CD4-positive, alpha-beta memory T cell (primary cell): ENCODE measurements at regions not wholly inside any gene's neighbourhood (a gene's known extent, or its start where the extent isn't known, plus 50 kb on each side); places are given as distances from the start of the nearest gene placed in this dataset.

Source experiments
- CTCF ChIA-PET: fragments of 350-600 bp; sonication (Branson Sonifier 250); formaldehyde crosslinking; loops from one replicate; lab custom pipeline; 2021; ENCODE audit warnings: inconsistent platforms; ENCODE audit not compliant: partially characterized antibody; lab: Charles Lee
- POLR2A ChIA-PET: fragments of 350-600 bp; sonication (Branson Sonifier 250); formaldehyde crosslinking; loops from one replicate; lab custom pipeline; 2021; ENCODE audit not compliant: partially characterized antibody; lab: Charles Lee
- DNase-seq, 5 donors: peaks; one replicate each; pipeline versions ENCODE4 v3.0.0 to v3.0.0-alpha.2; 2020 to 2022; ENCODE audit warnings: mixed read lengths in 1 of 5
- H3K27ac ChIP-seq: one replicate; pipeline ENCODE4 v1.7.0; 2013; ENCODE audit warnings: low read depth, low read length
- H3K27me3 ChIP-seq: 2 replicates; pipeline ENCODE4 v1.7.0; 2013; ENCODE audit warnings: mild to moderate bottlenecking, low read length, moderate library complexity; ENCODE audit not compliant: insufficient read depth
- H3K36me3 ChIP-seq: 2 replicates; pipeline ENCODE4 v1.7.0; 2013; ENCODE audit warnings: mild to moderate bottlenecking, low read length, moderate library complexity; ENCODE audit not compliant: insufficient read depth
- H3K4me1 ChIP-seq: 2 replicates; pipeline ENCODE4 v1.7.0; 2013; ENCODE audit warnings: mild to moderate bottlenecking, low read length, moderate library complexity; ENCODE audit not compliant: insufficient read depth
- H3K4me3 ChIP-seq, 2 donors: one replicate each; pipeline ENCODE4 v1.7.0; 2013; ENCODE audit warnings: low read length in 2 of 2, mild to moderate bottlenecking in 1 of 2
- H3K9me3 ChIP-seq, 2 donors: one replicate each; pipeline ENCODE4 v1.7.0; 2013; ENCODE audit warnings: low read length in 2 of 2, control low read depth in 1 of 2; ENCODE audit not compliant: control insufficient read depth in 1 of 2
- H3K27ac Mint-ChIP-seq, 7 donors: one replicate each; pipeline ENCODE4 v1.8.0; 2020 to 2021; ENCODE audit warnings: mixed read lengths in 7 of 7, mild to moderate bottlenecking in 6 of 7, inconsistent platforms in 3 of 7, moderate library complexity in 3 of 7
- H3K27me3 Mint-ChIP-seq, 2 donors: one replicate each; pipeline ENCODE4 v1.8.0; 2020 to 2021; ENCODE audit warnings: mixed read lengths in 2 of 2
- H3K36me3 Mint-ChIP-seq, 2 donors: one replicate each; pipeline ENCODE4 v1.8.0; 2020 to 2021; ENCODE audit warnings: mixed read lengths in 2 of 2, inconsistent platforms in 1 of 2, mild to moderate bottlenecking in 1 of 2
- H3K4me1 Mint-ChIP-seq, 4 donors: one replicate each; pipeline ENCODE4 v1.8.0; 2020 to 2021; ENCODE audit warnings: mixed read lengths in 4 of 4, mild to moderate bottlenecking in 1 of 4
- H3K4me3 Mint-ChIP-seq, 8 donors: one replicate each; pipeline ENCODE4 v1.8.0; 2020 to 2021; ENCODE audit warnings: mixed read lengths in 8 of 8, mild to moderate bottlenecking in 7 of 8, moderate library complexity in 6 of 8, inconsistent platforms in 3 of 8
- H3K9me3 Mint-ChIP-seq, 8 donors: one replicate each; pipeline ENCODE4 v1.8.0; 2020 to 2021; ENCODE audit warnings: mixed read lengths in 8 of 8, mild to moderate bottlenecking in 5 of 8, inconsistent platforms in 3 of 8, moderate library complexity in 1 of 8
- intact Hi-C: fragments of 100-400 bp; cut with micrococcal nuclease; formaldehyde crosslinking; loops from one replicate; pipeline ENCODE4 v1.15.1; 2023

- Histone ChIP-seq H3K4me1 (no peaks in the 10 kb centered on the region), H3K9me3 (no peaks in the 10 kb centered on the region), H3K36me3 (no peaks in the 10 kb centered on the region), H3K27ac (no peak overlapping the region), H3K27me3 (no peaks in the 10 kb centered on the region), H3K4me3 (no peak overlapping the region)
- intact Hi-C loops: no loop called here
- Mint-ChIP-seq H3K27ac (no peak overlapping the region), H3K4me3 (no peak overlapping the region), H3K36me3 (no peaks in the 10 kb centered on the region), H3K4me1 (no peaks in the 10 kb centered on the region), H3K9me3 (no peaks in the 10 kb centered on the region), H3K27me3 (no peaks in the 10 kb centered on the region)
- no peak for DNase-seq
- ChIA-PET POLR2A (no interaction called here), CTCF (no interaction called here)
These were observed 92.1 kb downstream of the HMX1 start for GRCh38 chr4:8779490-8779932.

GRCh38 chr4:8778760-8779159, 92.9 kb downstream of the HMX1 start:
- CTCF ChIA-PET: no interaction called here
- intact Hi-C loops: no loop called here
- no peaks in the 10 kb centered on the region for H3K36me3 ChIP-seq
- peaks cover 0 to 1% (median 0%) of the 10 kb centered on the region in 8 donors for H3K9me3 Mint-ChIP-seq
- POLR2A ChIA-PET: no interaction called here
- H3K27me3 Mint-ChIP-seq: no peaks in the 10 kb centered on the region
- no peak overlapping the region for H3K27ac ChIP-seq
- no peaks in the 10 kb centered on the region for H3K27me3 ChIP-seq
- no peaks in the 10 kb centered on the region for H3K4me1 ChIP-seq
- DNase-seq: no peak
- H3K27ac Mint-ChIP-seq: no peak overlapping the region
- H3K4me1 Mint-ChIP-seq: no peaks in the 10 kb centered on the region
- no peaks in the 10 kb centered on the region for H3K36me3 Mint-ChIP-seq
- H3K4me3 Mint-ChIP-seq: no peak overlapping the region
- H3K4me3 ChIP-seq: no peak overlapping the region
- H3K9me3 ChIP-seq: no peaks in the 10 kb centered on the region

GRCh38 chr4:8778291-8778690, 93.3 kb downstream of the HMX1 start:
- H3K4me1 ChIP-seq: no peaks in the 10 kb centered on the region
- ChIA-PET CTCF (no interaction called here), POLR2A (no interaction called here)
- no peaks in the 10 kb centered on the region for H3K4me1 Mint-ChIP-seq
- no peaks in the 10 kb centered on the region for H3K36me3 ChIP-seq
- H3K27ac Mint-ChIP-seq: no peak overlapping the region
- H3K9me3 Mint-ChIP-seq: peaks cover 0 to 1% (median 0%) of the 10 kb centered on the region in 8 donors
- no peak overlapping the region for H3K4me3 Mint-ChIP-seq
- no peak overlapping the region for H3K27ac ChIP-seq
- no peak for DNase-seq
- H3K36me3 Mint-ChIP-seq: no peaks in the 10 kb centered on the region
- H3K9me3 ChIP-seq: no peaks in the 10 kb centered on the region
- intact Hi-C loops: no loop called here
- no peaks in the 10 kb centered on the region for H3K27me3 ChIP-seq
- H3K27me3 Mint-ChIP-seq: no peaks in the 10 kb centered on the region
- H3K4me3 ChIP-seq: no peak overlapping the region

GRCh38 chr4:8777320-8778196, 94.1 kb downstream of the HMX1 start:
- no peak for DNase-seq
- ChIA-PET POLR2A (no interaction called here), CTCF (no interaction called here)
- Histone ChIP-seq H3K4me1 (no peaks in the 10 kb centered on the region), H3K4me3 (no peak overlapping the region), H3K36me3 (no peaks in the 10 kb centered on the region), H3K27ac (no peak overlapping the region), H3K27me3 (no peaks in the 10 kb centered on the region), H3K9me3 (no peaks in the 10 kb centered on the region)
- no peaks in the 10 kb centered on the region for H3K27me3 Mint-ChIP-seq
- H3K36me3 Mint-ChIP-seq: no peaks in the 10 kb centered on the region
- H3K27ac Mint-ChIP-seq: no peak overlapping the region
- intact Hi-C loops: no loop called here
- H3K4me3 Mint-ChIP-seq: no peak overlapping the region
- H3K4me1 Mint-ChIP-seq: no peaks in the 10 kb centered on the region
- peaks cover 0 to 1% (median 0%) of the 10 kb centered on the region in 8 donors for H3K9me3 Mint-ChIP-seq

- DNase-seq: no peak
- no peaks in the 10 kb centered on the region for H3K9me3 ChIP-seq
- H3K9me3 Mint-ChIP-seq: peaks cover 0 to 1% (median 0%) of the 10 kb centered on the region in 8 donors
- ChIA-PET POLR2A (no interaction called here), CTCF (no interaction called here)
- H3K27me3 Mint-ChIP-seq: no peaks in the 10 kb centered on the region
- H3K4me1 Mint-ChIP-seq: no peaks in the 10 kb centered on the region
- no peak overlapping the region for H3K27ac ChIP-seq
- no peak overlapping the region for H3K4me3 ChIP-seq
- H3K27me3 ChIP-seq: no peaks in the 10 kb centered on the region
- H3K4me1 ChIP-seq: no peaks in the 10 kb centered on the region
- no peaks in the 10 kb centered on the region for H3K36me3 Mint-ChIP-seq
- H3K27ac Mint-ChIP-seq: no peak overlapping the region
- intact Hi-C loops: no loop called here
- no peak overlapping the region for H3K4me3 Mint-ChIP-seq
- H3K36me3 ChIP-seq: no peaks in the 10 kb centered on the region
These were observed 95.3 kb downstream of the HMX1 start for GRCh38 chr4:8776366-8776765.

- intact Hi-C loops: no loop called here
- no peaks in the 10 kb centered on the region for H3K36me3 Mint-ChIP-seq
These were observed 95.8 kb downstream of the HMX1 start for GRCh38 chr4:8775751-8776355.

GRCh38 chr4:8775121-8775520, 96.5 kb downstream of the HMX1 start:
- ChIA-PET POLR2A (no interaction called here), CTCF (interaction anchor here (1.2 kb wide), 1 partner anchor 101 kb away, joined by 4 read pairs; no protein-coding TSS in a partner anchor)
- Histone ChIP-seq H3K27me3 (no peaks in the 10 kb centered on the region), H3K4me3 (no peak overlapping the region), H3K9me3 (no peaks in the 10 kb centered on the region), H3K27ac (no peak overlapping the region), H3K36me3 (no peaks in the 10 kb centered on the region), H3K4me1 (no peaks in the 10 kb centered on the region)
- Mint-ChIP-seq H3K4me3 (no peak overlapping the region), H3K27ac (no peak overlapping the region), H3K9me3 (peaks cover 0 to 1% (median 0%) of the 10 kb centered on the region in 8 donors), H3K27me3 (no peaks in the 10 kb centered on the region), H3K4me1 (no peaks in the 10 kb centered on the region), H3K36me3 (no peaks in the 10 kb centered on the region)
- intact Hi-C loops: no loop called here
- DNase-seq: no peak

More at GRCh38 chr4:8775751-8776355, 95.8 kb downstream of the HMX1 start:
- Mint-ChIP-seq H3K27ac (no peak overlapping the region), H3K4me3 (no peak overlapping the region), H3K4me1 (no peaks in the 10 kb centered on the region), H3K9me3 (peaks cover 0 to 1% (median 0%) of the 10 kb centered on the region in 8 donors), H3K27me3 (no peaks in the 10 kb centered on the region)
- no peak for DNase-seq
- Histone ChIP-seq H3K4me3 (no peak overlapping the region), H3K9me3 (no peaks in the 10 kb centered on the region), H3K27me3 (no peaks in the 10 kb centered on the region), H3K27ac (no peak overlapping the region), H3K36me3 (no peaks in the 10 kb centered on the region), H3K4me1 (no peaks in the 10 kb centered on the region)
- ChIA-PET POLR2A (no interaction called here), CTCF (interaction anchor here (1.2 kb wide), 1 partner anchor 101 kb away, joined by 4 read pairs; no protein-coding TSS in a partner anchor)
